MM.1S (cell line): ENCODE measurements at regions not wholly inside any gene's neighbourhood (a gene's known extent, or its start where the extent isn't known, plus 50 kb on each side); places are given as distances from the start of the nearest gene placed in this dataset.

ENCODE experiments used
- DNase-seq: peaks from one replicate; pipeline ENCODE4 v3.0.0-alpha.2; 2015
- H2AFZ ChIP-seq: fragments of 300-600 bp; sonication (generic); 2 replicates; pipeline ENCODE4 v1.6.0; 2016; ENCODE audit warnings: antibody characterized with exemption, low read length
- H3F3A ChIP-seq: fragments of 300-600 bp; sonication (generic); 2 replicates; pipeline ENCODE4 v1.6.1; 2016; ENCODE audit warnings: mild to moderate bottlenecking, antibody characterized with exemption, low read length, moderate library complexity, mixed read lengths; ENCODE audit not compliant: insufficient read depth
- H3K27ac ChIP-seq: fragments of 300-600 bp; sonication (generic); 2 replicates; pipeline ENCODE4 v1.5.1; 2016; ENCODE audit warnings: mild to moderate bottlenecking, low read length
- H3K27me3 ChIP-seq: fragments of 300-600 bp; sonication (generic); replicated peaks from 2 replicates; pipeline ENCODE4 v1.6.0; 2016; ENCODE audit warnings: low read length; ENCODE audit not compliant: insufficient read depth
- H3K36me3 ChIP-seq: fragments of 300-600 bp; sonication (generic); replicated peaks from 2 replicates; pipeline ENCODE4 v1.6.1; 2016; ENCODE audit warnings: mild to moderate bottlenecking, low read length, mixed read lengths; ENCODE audit not compliant: insufficient read depth
- H3K4me1 ChIP-seq: fragments of 300-600 bp; sonication (generic); 2 replicates; pipeline ENCODE4 v1.6.1; 2016; ENCODE audit warnings: low read length, mixed read lengths
- H3K4me2 ChIP-seq: fragments of 300-600 bp; sonication (generic); 2 replicates; pipeline ENCODE4 v1.6.0; 2016; ENCODE audit warnings: low read depth, low read length
- H3K4me3 ChIP-seq: fragments of 300-600 bp; sonication (generic); 2 replicates; pipeline ENCODE4 v1.5.1; 2016; ENCODE audit warnings: low read length, mixed read lengths
- H3K79me2 ChIP-seq: fragments of 300-600 bp; sonication (generic); 2 replicates; pipeline ENCODE4 v1.6.1; 2016; ENCODE audit warnings: mixed run types, low read length, mixed read lengths
- H3K9ac ChIP-seq: fragments of 300-600 bp; sonication (generic); 2 replicates; pipeline ENCODE4 v1.6.1; 2016; ENCODE audit warnings: low read length, mixed read lengths
- H3K9me2 ChIP-seq: fragments of 300-600 bp; sonication (generic); replicated peaks from 2 replicates; pipeline ENCODE4 v1.6.1; 2016; ENCODE audit warnings: mild to moderate bottlenecking, low read length, mixed read lengths; ENCODE audit not compliant: insufficient read depth
- H3K9me3 ChIP-seq: fragments of 300-600 bp; sonication (generic); replicated peaks from 2 replicates; pipeline ENCODE4 v1.6.1; 2016; ENCODE audit warnings: mild to moderate bottlenecking, low read length, mixed read lengths; ENCODE audit not compliant: insufficient read depth
- H4K20me1 ChIP-seq: fragments of 300-600 bp; sonication (generic); 2 replicates; pipeline ENCODE4 v1.6.1; 2016; ENCODE audit warnings: mild to moderate bottlenecking, low read length, moderate library complexity, mixed read lengths; ENCODE audit not compliant: insufficient read depth
- EZH2 ChIP-seq: fragments of 300-600 bp; sonication (generic); optimal IDR thresholded peaks from 2 replicates; pipeline ENCODE3; 2017; ENCODE audit warnings: low read depth, mild to moderate bottlenecking, antibody characterized with exemption, low read length, mixed read lengths
- EZH2phosphoT487 ChIP-seq: fragments of 300-600 bp; sonication (generic); IDR thresholded peaks from 2 replicates; pipeline ENCODE4 v1.6.1; 2018; ENCODE audit warnings: antibody characterized with exemption, low read length
- TF ChIP-seq, protein P1 (sequence below): fragments of 300-600 bp; sonication (generic); IDR thresholded peaks from 2 replicates; pipeline ENCODE4 v1.5.1; 2016; ENCODE audit warnings: antibody characterized with exemption, low read length, mixed read lengths

DNA sequence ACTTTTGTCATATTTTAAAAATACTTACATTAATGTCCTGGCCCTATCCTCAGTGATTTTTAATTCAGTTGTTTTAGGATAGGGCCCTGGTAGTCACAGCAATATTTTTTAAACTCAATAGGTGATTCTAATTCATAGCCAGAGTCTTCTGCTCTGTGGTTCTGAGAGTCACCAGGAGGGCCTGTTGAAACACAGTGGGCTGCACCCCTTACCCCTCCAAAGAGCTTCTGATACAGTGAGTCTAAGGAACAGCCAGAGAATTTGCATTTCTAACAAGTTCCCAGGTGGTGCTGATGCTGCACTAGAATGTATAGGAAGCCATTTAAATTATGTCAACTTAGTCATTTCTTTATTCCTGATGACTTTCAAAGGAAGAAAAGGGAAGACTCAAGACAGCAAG is 458.3 kb upstream of the ARRDC3 start:
- Histone ChIP-seq H3K4me3 (no peak overlapping the region), H3K9ac (no peak overlapping the region), H3K79me2 (no peaks in the 10 kb centered on the region), H3K9me2 (no peaks in the 10 kb centered on the region), H3K36me3 (no peaks in the 10 kb centered on the region), H3K9me3 (no peaks in the 10 kb centered on the region), H3F3A (no peaks in the 10 kb centered on the region), H3K27me3 (no peaks in the 10 kb centered on the region), H2AFZ (no peak overlapping the region), H3K27ac (no peak overlapping the region), H3K4me2 (no peak overlapping the region), H3K4me1 (no peaks in the 10 kb centered on the region), H4K20me1 (no peaks in the 10 kb centered on the region)
- TF ChIP-seq EZH2phosphoT487 = no peak
- TF ChIP-seq, protein P1, sequence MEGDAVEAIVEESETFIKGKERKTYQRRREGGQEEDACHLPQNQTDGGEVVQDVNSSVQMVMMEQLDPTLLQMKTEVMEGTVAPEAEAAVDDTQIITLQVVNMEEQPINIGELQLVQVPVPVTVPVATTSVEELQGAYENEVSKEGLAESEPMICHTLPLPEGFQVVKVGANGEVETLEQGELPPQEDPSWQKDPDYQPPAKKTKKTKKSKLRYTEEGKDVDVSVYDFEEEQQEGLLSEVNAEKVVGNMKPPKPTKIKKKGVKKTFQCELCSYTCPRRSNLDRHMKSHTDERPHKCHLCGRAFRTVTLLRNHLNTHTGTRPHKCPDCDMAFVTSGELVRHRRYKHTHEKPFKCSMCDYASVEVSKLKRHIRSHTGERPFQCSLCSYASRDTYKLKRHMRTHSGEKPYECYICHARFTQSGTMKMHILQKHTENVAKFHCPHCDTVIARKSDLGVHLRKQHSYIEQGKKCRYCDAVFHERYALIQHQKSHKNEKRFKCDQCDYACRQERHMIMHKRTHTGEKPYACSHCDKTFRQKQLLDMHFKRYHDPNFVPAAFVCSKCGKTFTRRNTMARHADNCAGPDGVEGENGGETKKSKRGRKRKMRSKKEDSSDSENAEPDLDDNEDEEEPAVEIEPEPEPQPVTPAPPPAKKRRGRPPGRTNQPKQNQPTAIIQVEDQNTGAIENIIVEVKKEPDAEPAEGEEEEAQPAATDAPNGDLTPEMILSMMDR = no peak
- no peak for DNase-seq

DNA sequence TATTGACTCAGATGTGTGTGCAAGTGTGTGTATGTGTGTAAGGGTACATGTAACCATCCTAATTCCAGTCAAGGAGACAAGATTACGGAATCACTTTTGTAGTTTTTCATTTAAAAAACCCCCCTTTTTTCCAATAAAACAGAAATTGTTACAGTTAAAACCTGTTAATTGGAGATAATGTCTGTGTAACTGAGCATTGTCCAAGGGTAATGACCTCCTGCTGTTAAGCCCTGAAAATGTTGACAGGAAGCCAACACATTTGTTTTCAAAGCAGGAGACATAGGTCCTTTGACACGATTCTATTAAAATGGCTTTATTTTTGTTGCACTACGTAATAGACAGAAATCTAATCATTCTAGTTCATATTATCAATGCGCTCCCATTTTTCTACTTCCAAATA is 457.3 kb upstream of the ARRDC3 start:
- Histone ChIP-seq H3K27me3 (no peaks in the 10 kb centered on the region), H3K36me3 (no peaks in the 10 kb centered on the region), H3K9ac (no peak overlapping the region), H3F3A (no peaks in the 10 kb centered on the region), H3K79me2 (no peaks in the 10 kb centered on the region), H3K27ac (no peak overlapping the region), H3K9me3 (no peaks in the 10 kb centered on the region), H2AFZ (no peak overlapping the region), H3K9me2 (no peaks in the 10 kb centered on the region), H3K4me1 (no peaks in the 10 kb centered on the region), H3K4me3 (no peak overlapping the region), H3K4me2 (no peak overlapping the region), H4K20me1 (no peaks in the 10 kb centered on the region)
- DNase-seq = no peak
- no peak for TF ChIP-seq EZH2
- TF ChIP-seq, protein P1 = no peak
- TF ChIP-seq EZH2phosphoT487 = no peak

DNA sequence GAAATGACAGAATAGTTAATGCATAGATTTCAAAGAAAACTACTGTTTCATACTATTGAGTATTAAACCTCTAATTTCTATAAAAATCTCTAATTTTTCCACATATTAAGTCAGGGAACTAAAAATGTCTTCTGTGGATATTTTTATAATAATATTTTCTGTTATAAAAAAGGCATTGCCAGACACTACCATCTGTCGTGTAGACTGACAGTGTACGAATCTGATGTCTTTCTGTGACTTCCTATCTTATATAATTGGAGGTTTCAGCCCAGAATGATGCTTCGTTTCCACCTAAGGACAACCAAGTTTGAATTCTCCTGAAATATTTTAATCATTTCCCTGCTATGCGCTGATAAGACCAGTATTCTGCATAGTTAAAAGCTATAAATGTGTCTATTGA is 456.6 kb upstream of the ARRDC3 start:
- Histone ChIP-seq H3K4me2 (no peak overlapping the region), H3K4me1 (no peaks in the 10 kb centered on the region), H4K20me1 (no peaks in the 10 kb centered on the region), H3K9me2 (no peaks in the 10 kb centered on the region), H2AFZ (no peak overlapping the region), H3K4me3 (no peak overlapping the region), H3K9me3 (no peaks in the 10 kb centered on the region), H3K27ac (no peak overlapping the region), H3K27me3 (no peaks in the 10 kb centered on the region), H3K79me2 (no peaks in the 10 kb centered on the region), H3K36me3 (no peaks in the 10 kb centered on the region), H3F3A (no peaks in the 10 kb centered on the region), H3K9ac (no peak overlapping the region)
- TF ChIP-seq, protein P1 = no peak
- TF ChIP-seq EZH2 (no peak), EZH2phosphoT487 (no peak)
- no peak for DNase-seq
